GM12878 (cell line): ENCODE measurements at regions not wholly inside any gene's neighbourhood (a gene's known extent, or its start where the extent isn't known, plus 50 kb on each side); places are given as distances from the start of the nearest gene placed in this dataset.

Source experiments
- ATAC-seq: fragments of 200-7000 bp; cut with Tn5 transposase; 3 replicates; pipeline ENCODE4 v1.9.1; 2020; ENCODE audit warnings: mild to moderate bottlenecking, moderate library complexity
- BruUV-seq: library from RNA; stranded (reverse); fragments of 400-500 nt; replicated peaks from 2 replicates; lab custom pipeline; 2021; lab: Mats Ljungman, UMichigan
- CTCF ChIA-PET: fragments of 300-600 bp; sonication (Branson Sonifier 250); formaldehyde crosslinking; extraction: SDS; loops from one replicate; lab custom pipeline; 2021; ENCODE audit warnings: inconsistent platforms; lab: Yijun Ruan, JAX
- POLR2A ChIA-PET: fragments of 350-600 bp; formaldehyde crosslinking; extraction: SDS; loops from one replicate; lab custom pipeline; 2021; ENCODE audit warnings: inconsistent platforms; lab: Charles Lee
- RAD21 ChIA-PET: fragments of 300-600 bp; sonication (Branson Sonifier 250); formaldehyde crosslinking; loops from one replicate; lab custom pipeline; 2023; ENCODE audit warnings: antibody characterized with exemption; ENCODE audit not compliant: unreplicated experiment; lab: Charles Lee
- SMC1A ChIA-PET: fragments of 300-600 bp; sonication (Branson Sonifier 250); formaldehyde crosslinking; loops from one replicate; lab custom pipeline; 2023; ENCODE audit not compliant: unreplicated experiment, uncharacterized antibody; lab: Charles Lee
- DNase-seq: peaks from one replicate; pipeline ENCODE4 v3.0.0-alpha.2; 2011; ENCODE audit warnings: low read depth, low spot score
- FAIRE-seq: peaks from 3 replicates; lab custom pipeline; 2011; peaks lifted over from hg19 to GRCh38; lab: Jason Lieb, UNC
- H2AFZ ChIP-seq: 2 replicates; pipeline ENCODE4 v1.6.0; 2011; ENCODE audit warnings: low read depth, low read length, control low read depth; ENCODE audit not compliant: control insufficient read depth
- H3K27ac ChIP-seq: 2 replicates; pipeline ENCODE4 v1.5.1; 2011; ENCODE audit warnings: control low read depth; ENCODE audit not compliant: control insufficient read depth, insufficient read depth
- H3K27me3 ChIP-seq, 2 experiments: replicated peaks in 1 of 2; 2 replicates each; pipeline versions ENCODE4 v1.6.0 to v1.6.1; 2011; ENCODE audit warnings: low read length in 1 of 2; ENCODE audit not compliant: control insufficient read depth in 2 of 2, insufficient read depth in 2 of 2
- H3K36me3 ChIP-seq, 2 experiments: 2 replicates each; pipeline ENCODE4 v1.5.1; 2011; ENCODE audit warnings: low read length in 1 of 2; ENCODE audit not compliant: control insufficient read depth in 2 of 2, insufficient read depth in 2 of 2
- H3K4me1 ChIP-seq: 2 replicates; pipeline ENCODE4 v1.6.1; 2011; ENCODE audit warnings: mild to moderate bottlenecking, low read length, moderate library complexity, mixed read lengths; ENCODE audit not compliant: control insufficient read depth, insufficient read depth
- H3K4me2 ChIP-seq: 2 replicates; pipeline ENCODE4 v1.6.0; 2011; ENCODE audit warnings: control low read depth; ENCODE audit not compliant: control insufficient read depth, insufficient read depth
- H3K4me3 ChIP-seq: fragments of 200-600 bp; sonication (generic); 2 replicates; pipeline ENCODE4 v1.5.1; 2016
- H3K79me2 ChIP-seq: 2 replicates; pipeline ENCODE4 v1.6.0; 2011; ENCODE audit warnings: low read length; ENCODE audit not compliant: control insufficient read depth, insufficient read depth
- H3K9ac ChIP-seq: 2 replicates; pipeline ENCODE4 v1.8.0; 2011; ENCODE audit warnings: low read length, control low read depth, mixed read lengths; ENCODE audit not compliant: control insufficient read depth, insufficient read depth
- H3K9me3 ChIP-seq: replicated peaks from 3 replicates; pipeline ENCODE4 v1.5.1; 2011; ENCODE audit warnings: mild to moderate bottlenecking, low read length; ENCODE audit not compliant: control insufficient read depth, insufficient read depth
- H4K20me1 ChIP-seq: 2 replicates; pipeline ENCODE4 v1.6.0; 2011; ENCODE audit not compliant: control insufficient read depth, insufficient read depth
- CBX5 ChIP-seq: sonication (generic); IDR thresholded peaks from 2 replicates; pipeline ENCODE4 v1.6.1; 2016; ENCODE audit warnings: low read depth, moderate library complexity, mild to moderate bottlenecking, inconsistent platforms
- CHD4 ChIP-seq: fragments of 200-600 bp; sonication (generic); IDR thresholded peaks from 2 replicates; pipeline ENCODE4 v1.6.1; 2016; ENCODE audit warnings: mild to moderate bottlenecking
- GABPA ChIP-seq: IDR thresholded peaks from 2 replicates; pipeline ENCODE4 v1.6.1; 2014; ENCODE audit warnings: antibody characterized with exemption, low read depth, mild to moderate bottlenecking, inconsistent platforms
- HDAC2 ChIP-seq: fragments of 200-600 bp; sonication (generic); IDR thresholded peaks from 2 replicates; pipeline ENCODE4 v1.6.1; 2017
- JUND ChIP-seq: IDR thresholded peaks from 2 replicates; pipeline ENCODE4 v1.6.1; 2012; ENCODE audit warnings: low read depth, mild to moderate bottlenecking, low read length, improper control_type of control experiment, moderate library complexity
- POLR2A ChIP-seq: IDR thresholded peaks from 2 replicates; pipeline ENCODE4 v1.6.1; 2011; ENCODE audit warnings: low read depth, mild to moderate bottlenecking, low read length
- POU2F2 ChIP-seq: IDR thresholded peaks from 3 replicates; pipeline ENCODE4 v1.6.1; 2011; ENCODE audit warnings: low read depth, mild to moderate bottlenecking, low read length, borderline replicate concordance
- YBX1 ChIP-seq: fragments of 450-650 bp; IDR thresholded peaks from 2 replicates; pipeline ENCODE4 v1.6.1; 2016; ENCODE audit warnings: antibody characterized with exemption
- ZNF207 ChIP-seq: fragments of 450-650 bp; IDR thresholded peaks from 2 replicates; pipeline ENCODE4 v1.6.1; 2014; ENCODE audit warnings: antibody characterized with exemption, mild to moderate bottlenecking, borderline replicate concordance
- ZNF217 ChIP-seq: fragments of 450-650 bp; IDR thresholded peaks from 2 replicates; pipeline ENCODE4 v1.6.1; 2017; ENCODE audit warnings: antibody characterized with exemption, mild to moderate bottlenecking
- ZZZ3 ChIP-seq: IDR thresholded peaks from 2 replicates; pipeline ENCODE4 v1.6.1; 2011; ENCODE audit warnings: low read depth; ENCODE audit not compliant: control insufficient read depth, insufficient read length
- WGBS: methylation state at CpG from one replicate; pipeline ENCODE4 v1.1.6; 2016; ENCODE audit warnings: low lambda C conversion rate; ENCODE audit not compliant: insufficient replicate concordance, insufficient coverage; ENCODE audit errors: missing lambda C conversion rate; 5-methylcytosine and 5-hydroxymethylcytosine counted together
- in situ Hi-C: fragments of 300-500 bp; cut with MboI; formaldehyde crosslinking; loops from 9 replicates; pipeline ENCODE4 v1.14.3; 2018; ENCODE audit warnings: mixed read lengths
- intact Hi-C: fragments of 100-400 bp; cut with micrococcal nuclease; formaldehyde crosslinking; loops from one replicate; pipeline ENCODE4 v1.14.2; 2022; ENCODE audit not compliant: unreplicated experiment
- TF ChIP-seq, protein P1 (sequence below): fragments of 450-650 bp; IDR thresholded peaks from 2 replicates; pipeline ENCODE4 v1.6.1; 2018; ENCODE audit warnings: borderline replicate concordance, mild to moderate bottlenecking; ENCODE audit not compliant: partially characterized antibody
- TF ChIP-seq, protein P2 (sequence below): fragments of 450-650 bp; formaldehyde crosslinking; IDR thresholded peaks from 2 replicates; pipeline ENCODE4 v1.4.0; 2020; ENCODE audit warnings: mild to moderate bottlenecking, moderate library complexity

GRCh38 chr15:62402687-62403086, 237.6 kb upstream of the C2CD4B start:
- no TSS peak for BruUV-seq
- ChIA-PET POLR2A (no interaction called here), CTCF (no interaction called here), SMC1A (no interaction called here), RAD21 (no interaction called here)
- 49% methylated on average over 6 of the region's 6 CpGs for WGBS
- no peaks in the 10 kb centered on the region; a peak in 2 of 4 replicates for H3K27me3 ChIP-seq
- H3K4me3 ChIP-seq = no peak overlapping the region
- H4K20me1 ChIP-seq = no peaks in the 10 kb centered on the region
- no peak for FAIRE-seq
- ATAC-seq = no peak
- peaks cover 2% of the 10 kb centered on the region; the same call in 1 of the 3 replicates for H3K9me3 ChIP-seq
- DNase-seq = no peak
- H3K27ac ChIP-seq = no peak overlapping the region
- H3K36me3 ChIP-seq = no peaks in the 10 kb centered on the region
- H3K9ac ChIP-seq = no peak overlapping the region
- no peaks in the 10 kb centered on the region for H3K4me1 ChIP-seq
- intact Hi-C loops (no loop called here), in situ Hi-C loops (no loop called here)
- H3K79me2 ChIP-seq = no peaks in the 10 kb centered on the region
- TF ChIP-seq HDAC2 = no peak
- TF ChIP-seq POU2F2 = no peak
- TF ChIP-seq POLR2A = no peak
- TF ChIP-seq ZNF217 = no peak
- no peak for TF ChIP-seq JUND
- no peak for TF ChIP-seq ZNF207
- TF ChIP-seq, protein P1, sequence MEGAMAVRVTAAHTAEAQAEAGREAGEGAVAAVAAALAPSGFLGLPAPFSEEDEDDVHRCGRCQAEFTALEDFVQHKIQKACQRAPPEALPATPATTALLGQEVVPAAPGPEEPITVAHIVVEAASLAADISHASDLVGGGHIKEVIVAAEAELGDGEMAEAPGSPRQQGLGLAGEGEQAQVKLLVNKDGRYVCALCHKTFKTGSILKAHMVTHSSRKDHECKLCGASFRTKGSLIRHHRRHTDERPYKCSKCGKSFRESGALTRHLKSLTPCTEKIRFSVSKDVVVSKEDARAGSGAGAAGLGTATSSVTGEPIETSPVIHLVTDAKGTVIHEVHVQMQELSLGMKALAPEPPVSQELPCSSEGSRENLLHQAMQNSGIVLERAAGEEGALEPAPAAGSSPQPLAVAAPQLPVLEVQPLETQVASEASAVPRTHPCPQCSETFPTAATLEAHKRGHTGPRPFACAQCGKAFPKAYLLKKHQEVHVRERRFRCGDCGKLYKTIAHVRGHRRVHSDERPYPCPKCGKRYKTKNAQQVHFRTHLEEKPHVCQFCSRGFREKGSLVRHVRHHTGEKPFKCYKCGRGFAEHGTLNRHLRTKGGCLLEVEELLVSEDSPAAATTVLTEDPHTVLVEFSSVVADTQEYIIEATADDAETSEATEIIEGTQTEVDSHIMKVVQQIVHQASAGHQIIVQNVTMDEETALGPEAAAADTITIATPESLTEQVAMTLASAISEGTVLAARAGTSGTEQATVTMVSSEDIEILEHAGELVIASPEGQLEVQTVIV = no peak
- TF ChIP-seq ZZZ3 = no peak
- no peak for TF ChIP-seq YBX1
- TF ChIP-seq CBX5 = no peak
- TF ChIP-seq CHD4 = no peak
- TF ChIP-seq, protein P2, sequence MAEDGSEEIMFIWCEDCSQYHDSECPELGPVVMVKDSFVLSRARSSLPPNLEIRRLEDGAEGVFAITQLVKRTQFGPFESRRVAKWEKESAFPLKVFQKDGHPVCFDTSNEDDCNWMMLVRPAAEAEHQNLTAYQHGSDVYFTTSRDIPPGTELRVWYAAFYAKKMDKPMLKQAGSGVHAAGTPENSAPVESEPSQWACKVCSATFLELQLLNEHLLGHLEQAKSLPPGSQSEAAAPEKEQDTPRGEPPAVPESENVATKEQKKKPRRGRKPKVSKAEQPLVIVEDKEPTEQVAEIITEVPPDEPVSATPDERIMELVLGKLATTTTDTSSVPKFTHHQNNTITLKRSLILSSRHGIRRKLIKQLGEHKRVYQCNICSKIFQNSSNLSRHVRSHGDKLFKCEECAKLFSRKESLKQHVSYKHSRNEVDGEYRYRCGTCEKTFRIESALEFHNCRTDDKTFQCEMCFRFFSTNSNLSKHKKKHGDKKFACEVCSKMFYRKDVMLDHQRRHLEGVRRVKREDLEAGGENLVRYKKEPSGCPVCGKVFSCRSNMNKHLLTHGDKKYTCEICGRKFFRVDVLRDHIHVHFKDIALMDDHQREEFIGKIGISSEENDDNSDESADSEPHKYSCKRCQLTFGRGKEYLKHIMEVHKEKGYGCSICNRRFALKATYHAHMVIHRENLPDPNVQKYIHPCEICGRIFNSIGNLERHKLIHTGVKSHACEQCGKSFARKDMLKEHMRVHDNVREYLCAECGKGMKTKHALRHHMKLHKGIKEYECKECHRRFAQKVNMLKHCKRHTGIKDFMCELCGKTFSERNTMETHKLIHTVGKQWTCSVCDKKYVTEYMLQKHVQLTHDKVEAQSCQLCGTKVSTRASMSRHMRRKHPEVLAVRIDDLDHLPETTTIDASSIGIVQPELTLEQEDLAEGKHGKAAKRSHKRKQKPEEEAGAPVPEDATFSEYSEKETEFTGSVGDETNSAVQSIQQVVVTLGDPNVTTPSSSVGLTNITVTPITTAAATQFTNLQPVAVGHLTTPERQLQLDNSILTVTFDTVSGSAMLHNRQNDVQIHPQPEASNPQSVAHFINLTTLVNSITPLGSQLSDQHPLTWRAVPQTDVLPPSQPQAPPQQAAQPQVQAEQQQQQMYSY (CRISPR knock-in tag) = no peak
- no peak for TF ChIP-seq GABPA
- H2AFZ ChIP-seq = no peak overlapping the region
- H3K4me2 ChIP-seq = no peak overlapping the region
